Lower leg skin (tissue), 3 donors: ENCODE measurements at regions not wholly inside any gene's neighbourhood (a gene's known extent, or its start where the extent isn't known, plus 50 kb on each side); places are given as distances from the start of the nearest gene placed in this dataset.

Experiments used
- POLR2A ChIP-seq, 2 donors: fragments of 450-650 bp; IDR thresholded peaks; one replicate each; pipeline ENCODE4 v1.6.1; 2016 to 2017; ENCODE audit warnings: antibody characterized with exemption in 2 of 2, mild to moderate bottlenecking in 1 of 2, moderate library complexity in 1 of 2
- TF ChIP-seq, protein P1 (sequence below), 3 donors: fragments of 450-650 bp; IDR thresholded peaks; one replicate each; pipeline ENCODE4 v1.5.1; 2016; ENCODE audit warnings: antibody characterized with exemption in 3 of 3, mild to moderate bottlenecking in 3 of 3, moderate library complexity in 2 of 3

DNA sequence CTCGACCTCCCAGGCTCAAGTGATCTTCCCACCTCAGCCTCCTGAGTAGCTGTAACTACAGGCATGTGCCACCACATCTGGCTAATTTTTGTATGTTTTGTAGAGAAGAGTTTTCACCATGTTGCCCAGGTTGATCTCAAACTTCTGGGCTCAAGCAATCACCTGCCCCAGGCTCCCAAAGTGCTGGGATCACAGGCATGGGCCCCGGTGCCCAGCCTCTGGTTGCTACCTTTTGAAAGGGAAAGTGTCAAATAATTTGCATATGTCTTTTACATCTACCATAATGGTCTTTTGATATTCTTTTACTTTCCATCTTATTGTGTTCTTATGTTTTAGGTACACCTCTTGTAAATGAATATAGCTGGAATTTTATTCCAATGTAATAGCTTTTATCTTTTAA, 263.1 kb upstream of the FN1 start:
- TF ChIP-seq, protein P1, sequence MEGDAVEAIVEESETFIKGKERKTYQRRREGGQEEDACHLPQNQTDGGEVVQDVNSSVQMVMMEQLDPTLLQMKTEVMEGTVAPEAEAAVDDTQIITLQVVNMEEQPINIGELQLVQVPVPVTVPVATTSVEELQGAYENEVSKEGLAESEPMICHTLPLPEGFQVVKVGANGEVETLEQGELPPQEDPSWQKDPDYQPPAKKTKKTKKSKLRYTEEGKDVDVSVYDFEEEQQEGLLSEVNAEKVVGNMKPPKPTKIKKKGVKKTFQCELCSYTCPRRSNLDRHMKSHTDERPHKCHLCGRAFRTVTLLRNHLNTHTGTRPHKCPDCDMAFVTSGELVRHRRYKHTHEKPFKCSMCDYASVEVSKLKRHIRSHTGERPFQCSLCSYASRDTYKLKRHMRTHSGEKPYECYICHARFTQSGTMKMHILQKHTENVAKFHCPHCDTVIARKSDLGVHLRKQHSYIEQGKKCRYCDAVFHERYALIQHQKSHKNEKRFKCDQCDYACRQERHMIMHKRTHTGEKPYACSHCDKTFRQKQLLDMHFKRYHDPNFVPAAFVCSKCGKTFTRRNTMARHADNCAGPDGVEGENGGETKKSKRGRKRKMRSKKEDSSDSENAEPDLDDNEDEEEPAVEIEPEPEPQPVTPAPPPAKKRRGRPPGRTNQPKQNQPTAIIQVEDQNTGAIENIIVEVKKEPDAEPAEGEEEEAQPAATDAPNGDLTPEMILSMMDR (IDR thresholded peaks at IDR 0.05): no peak
- no peak for TF ChIP-seq POLR2A (IDR thresholded peaks at IDR 0.05)
